ENCODE measurements at regions not wholly inside any gene's neighbourhood (a gene's known extent, or its start where the extent isn't known, plus 50 kb on each side); places are given as distances from the start of the nearest gene placed in this dataset.

DNA sequence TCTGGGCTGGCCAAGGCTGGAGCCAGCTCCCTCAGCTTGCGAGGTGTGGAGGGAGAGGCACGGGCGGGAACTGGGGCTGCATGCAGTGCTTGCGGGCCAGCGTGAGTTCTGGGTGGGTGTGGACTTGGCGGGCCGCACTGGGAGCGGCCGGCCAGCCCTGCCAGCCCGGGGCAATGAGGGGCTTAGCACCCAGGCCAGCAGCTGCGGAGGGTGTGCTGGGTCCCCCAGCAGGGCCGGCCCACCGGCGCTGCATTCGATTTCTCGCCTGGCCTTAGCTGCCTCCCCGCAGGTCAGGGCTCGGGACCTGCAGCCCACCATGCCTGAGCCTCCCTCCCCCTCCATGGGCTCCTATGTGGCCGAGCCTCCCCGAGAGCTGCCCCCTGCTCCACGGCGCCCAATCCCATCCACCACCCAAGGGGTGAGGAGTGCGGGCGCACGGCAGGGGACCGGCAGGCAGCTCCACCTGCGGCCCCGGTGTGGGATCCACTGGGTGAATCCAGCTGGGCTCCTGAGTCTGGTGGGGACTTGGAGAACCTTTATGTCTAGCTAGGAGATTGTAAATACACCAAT lies 302.6 kb upstream of the ADAMTS16 start:
- Histone ChIP-seq H3K27me3 (peaks cover 4% of the 10 kb centered on the region), H3K4me1 (no peaks in the 10 kb centered on the region), H3K27ac (no peak overlapping the region), H3K36me3 (no peaks in the 10 kb centered on the region), H3K9me3 (no peaks in the 10 kb centered on the region), H3K4me3 (no peak overlapping the region)
- ATAC-seq, result no peak
- WGBS, 2 donors (ENCODE audit: low coverage in 1 of 2), result 93% methylated on average over 3 of the region's 28 CpGs; no CpG with 5 or more reads in 1 of the 2 donors
- no peak for TF ChIP-seq POLR2A (IDR thresholded peaks at IDR 0.05)
- TF ChIP-seq, protein P1, sequence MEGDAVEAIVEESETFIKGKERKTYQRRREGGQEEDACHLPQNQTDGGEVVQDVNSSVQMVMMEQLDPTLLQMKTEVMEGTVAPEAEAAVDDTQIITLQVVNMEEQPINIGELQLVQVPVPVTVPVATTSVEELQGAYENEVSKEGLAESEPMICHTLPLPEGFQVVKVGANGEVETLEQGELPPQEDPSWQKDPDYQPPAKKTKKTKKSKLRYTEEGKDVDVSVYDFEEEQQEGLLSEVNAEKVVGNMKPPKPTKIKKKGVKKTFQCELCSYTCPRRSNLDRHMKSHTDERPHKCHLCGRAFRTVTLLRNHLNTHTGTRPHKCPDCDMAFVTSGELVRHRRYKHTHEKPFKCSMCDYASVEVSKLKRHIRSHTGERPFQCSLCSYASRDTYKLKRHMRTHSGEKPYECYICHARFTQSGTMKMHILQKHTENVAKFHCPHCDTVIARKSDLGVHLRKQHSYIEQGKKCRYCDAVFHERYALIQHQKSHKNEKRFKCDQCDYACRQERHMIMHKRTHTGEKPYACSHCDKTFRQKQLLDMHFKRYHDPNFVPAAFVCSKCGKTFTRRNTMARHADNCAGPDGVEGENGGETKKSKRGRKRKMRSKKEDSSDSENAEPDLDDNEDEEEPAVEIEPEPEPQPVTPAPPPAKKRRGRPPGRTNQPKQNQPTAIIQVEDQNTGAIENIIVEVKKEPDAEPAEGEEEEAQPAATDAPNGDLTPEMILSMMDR (IDR thresholded peaks at IDR 0.05), result no peak
- no peak for TF ChIP-seq POLR2AphosphoS5 (IDR thresholded peaks at IDR 0.05)
- TF ChIP-seq EP300 (IDR thresholded peaks at IDR 0.05), result no peak

DNA sequence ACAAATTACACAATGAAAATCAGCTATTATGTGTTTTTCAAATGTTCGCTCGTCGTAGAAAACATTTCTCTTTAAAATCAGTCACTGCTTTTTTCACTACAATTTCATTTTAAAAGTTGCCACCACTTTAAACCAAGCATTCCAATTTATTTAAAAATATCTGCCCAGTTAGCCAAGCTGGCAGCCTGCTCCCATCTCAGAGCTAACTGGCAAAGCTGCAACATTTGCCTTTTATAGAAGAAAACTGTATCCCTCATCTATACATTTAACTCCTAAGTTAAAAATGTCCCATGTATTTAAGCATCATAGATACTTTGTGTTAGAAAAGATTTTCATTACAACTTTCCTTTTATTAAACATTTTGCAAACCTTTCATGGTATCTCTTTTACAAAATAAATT lies 294.9 kb upstream of the ADAMTS16 start:
- no peaks in the 10 kb centered on the region for H3K9me3 ChIP-seq
- ATAC-seq, result no peak
- H3K27ac ChIP-seq, result no peak overlapping the region
- H3K4me1 ChIP-seq, result no peaks in the 10 kb centered on the region
- no peaks in the 10 kb centered on the region for H3K36me3 ChIP-seq
- H3K4me3 ChIP-seq, result no peak overlapping the region
- TF ChIP-seq POLR2A (IDR thresholded peaks at IDR 0.05) (no peak), POLR2AphosphoS5 (IDR thresholded peaks at IDR 0.05) (no peak), EP300 (IDR thresholded peaks at IDR 0.05) (no peak)
- TF ChIP-seq, protein P1 (IDR thresholded peaks at IDR 0.05), result no peak
- no peaks in the 10 kb centered on the region for H3K27me3 ChIP-seq
- 60 to 83% methylated on average over 3 of the region's 3 CpGs for WGBS, 2 donors (ENCODE audit: low coverage in 1 of 2)

DNA sequence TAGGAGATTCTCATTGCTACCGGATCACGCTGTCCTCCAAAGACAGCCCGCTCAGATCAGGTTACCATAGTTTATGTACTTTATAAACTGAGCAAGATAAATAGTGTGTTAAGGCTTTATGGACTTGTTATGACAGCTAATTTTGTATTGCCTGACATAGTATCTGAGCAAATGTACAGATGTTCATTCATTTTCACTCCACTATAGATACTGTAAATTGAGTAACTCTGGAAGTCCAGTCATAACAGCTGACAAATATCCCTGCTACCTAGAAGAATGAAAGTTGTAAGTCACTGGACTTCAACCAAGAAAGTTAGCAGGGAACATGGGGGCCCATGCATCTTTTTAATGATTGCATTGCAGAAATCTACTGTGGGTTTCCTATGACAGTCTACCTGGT lies 292.4 kb upstream of the ADAMTS16 start:
- no peaks in the 10 kb centered on the region for H3K4me1 ChIP-seq
- TF ChIP-seq, protein P1 (IDR thresholded peaks at IDR 0.05), result no peak
- no peak for TF ChIP-seq EP300 (IDR thresholded peaks at IDR 0.05)
- no peak for TF ChIP-seq POLR2AphosphoS5 (IDR thresholded peaks at IDR 0.05)
- TF ChIP-seq POLR2A (IDR thresholded peaks at IDR 0.05), result no peak
- WGBS, 2 donors (ENCODE audit: low coverage in 1 of 2), result 11 to 16% methylated on average over 3 of the region's 3 CpGs
- no peaks in the 10 kb centered on the region for H3K27me3 ChIP-seq
- no peak overlapping the region for H3K4me3 ChIP-seq
- ATAC-seq, result no peak
- no peak overlapping the region for H3K27ac ChIP-seq
- no peaks in the 10 kb centered on the region for H3K36me3 ChIP-seq
- no peaks in the 10 kb centered on the region for H3K9me3 ChIP-seq

DNA sequence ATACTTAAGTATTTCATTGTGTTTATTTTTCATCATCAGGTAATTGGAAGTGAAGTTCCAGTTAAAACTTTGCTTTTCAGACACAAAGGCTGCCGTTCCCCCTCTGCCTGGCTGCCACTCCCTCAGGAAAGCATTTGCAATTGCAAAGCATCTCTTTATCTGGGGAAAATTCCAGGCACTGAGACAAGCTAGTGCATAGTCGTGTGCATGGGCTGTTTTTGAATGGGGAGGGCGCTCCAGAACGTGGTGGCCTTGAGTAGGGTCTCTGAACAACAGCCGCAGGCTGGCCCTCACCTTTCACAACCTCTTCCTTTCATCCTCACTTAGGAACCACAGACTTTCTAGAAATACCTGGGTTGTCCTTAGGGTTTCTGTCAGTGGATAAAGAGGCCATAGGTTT lies 285.1 kb upstream of the ADAMTS16 start:
- H3K4me3 ChIP-seq, result no peak overlapping the region
- ATAC-seq, result no peak
- no peak overlapping the region for H3K27ac ChIP-seq
- TF ChIP-seq POLR2AphosphoS5 (IDR thresholded peaks at IDR 0.05) (no peak), POLR2A (IDR thresholded peaks at IDR 0.05) (no peak), EP300 (IDR thresholded peaks at IDR 0.05) (no peak)
- TF ChIP-seq, protein P1 (IDR thresholded peaks at IDR 0.05), result no peak
- 30 to 43% methylated on average over 3 to 4 of the region's 5 CpGs for WGBS, 2 donors (ENCODE audit: low coverage in 1 of 2)
- H3K4me1 ChIP-seq, result no peaks in the 10 kb centered on the region
- H3K27me3 ChIP-seq, result peaks cover 7% of the 10 kb centered on the region
- H3K36me3 ChIP-seq, result no peaks in the 10 kb centered on the region
- no peaks in the 10 kb centered on the region for H3K9me3 ChIP-seq

DNA sequence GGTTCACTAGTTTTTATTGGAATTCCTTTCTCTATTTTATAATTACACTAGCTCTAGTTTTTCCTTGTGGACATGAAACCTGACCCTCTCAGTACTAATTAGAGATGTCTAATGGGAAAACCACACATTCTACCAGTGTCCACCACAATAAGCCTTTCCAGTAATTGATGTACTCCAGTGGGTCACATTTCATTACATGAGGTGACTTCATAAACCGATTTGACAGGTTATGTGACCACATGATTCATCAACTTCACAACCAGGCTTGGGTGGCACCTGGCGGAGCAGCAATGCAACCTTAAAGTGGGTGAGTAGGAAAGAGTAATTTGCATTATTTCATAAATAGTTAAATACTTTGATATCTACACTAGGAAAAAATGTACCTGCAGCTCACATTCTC lies 284.2 kb upstream of the ADAMTS16 start:
- Histone ChIP-seq H3K4me3 (no peak overlapping the region), H3K36me3 (no peaks in the 10 kb centered on the region), H3K4me1 (no peaks in the 10 kb centered on the region), H3K27ac (no peak overlapping the region), H3K9me3 (no peaks in the 10 kb centered on the region), H3K27me3 (peaks cover 7% of the 10 kb centered on the region)
- no peak for TF ChIP-seq POLR2A (IDR thresholded peaks at IDR 0.05)
- TF ChIP-seq, protein P1 (IDR thresholded peaks at IDR 0.05), result no peak
- TF ChIP-seq EP300 (IDR thresholded peaks at IDR 0.05), result no peak
- no peak for TF ChIP-seq POLR2AphosphoS5 (IDR thresholded peaks at IDR 0.05)
- ATAC-seq, result no peak
- 89 to 95% methylated on average over 2 of the region's 2 CpGs for WGBS, 2 donors (ENCODE audit: low coverage in 1 of 2)
